IMR-90 (cell line): ENCODE measurements at regions not wholly inside any gene's neighbourhood (a gene's known extent, or its start where the extent isn't known, plus 50 kb on each side); places are given as distances from the start of the nearest gene placed in this dataset.

Experiments used
- ATAC-seq: fragments of 200-7000 bp; cut with Tn5 transposase; 2 replicates; pipeline ENCODE4 v1.9.1; 2020; ENCODE audit warnings: low read depth, mild to moderate bottlenecking, moderate library complexity
- BruUV-seq: library from RNA; stranded (reverse); fragments of 400-500 nt; replicated peaks from 2 replicates; lab custom pipeline; 2021; lab: Mats Ljungman, UMichigan
- CTCF ChIA-PET: fragments of 300-600 bp; formaldehyde crosslinking; extraction: SDS; loops from one replicate; lab custom pipeline; 2021; ENCODE audit warnings: antibody characterized with exemption; lab: Yijun Ruan, JAX
- POLR2A ChIA-PET: fragments of 300-600 bp; sonication (Branson Sonifier 250); formaldehyde crosslinking; loops from one replicate; lab custom pipeline; 2022; ENCODE audit warnings: antibody characterized with exemption; ENCODE audit not compliant: unreplicated experiment; lab: Charles Lee
- DNase-seq: peaks from one replicate; pipeline ENCODE4 v3.0.0; 2013
- H2AFZ ChIP-seq: replicated peaks from 2 replicates; pipeline ENCODE3; 2013; ENCODE audit warnings: low read length, mild to moderate bottlenecking; ENCODE audit not compliant: poor library complexity
- H2AK5ac ChIP-seq: 2 replicates; pipeline ENCODE4 v1.6.1; 2013; ENCODE audit warnings: low read depth, low read length, inconsistent platforms
- H2AK9ac ChIP-seq: replicated peaks from 2 replicates; pipeline ENCODE3; 2013; ENCODE audit warnings: mild to moderate bottlenecking, low read depth, low read length, moderate library complexity; ENCODE audit not compliant: poor library complexity
- H2BK120ac ChIP-seq: 2 replicates; pipeline ENCODE4 v1.6.1; 2013; ENCODE audit warnings: low read depth, low read length, inconsistent platforms
- H2BK15ac ChIP-seq: 3 replicates; pipeline ENCODE4 v1.6.1; 2013; ENCODE audit warnings: low read depth, low read length, inconsistent platforms
- H2BK20ac ChIP-seq: 2 replicates; pipeline ENCODE4 v1.6.1; 2013; ENCODE audit warnings: low read depth, mild to moderate bottlenecking, inconsistent platforms, low read length, moderate library complexity
- H2BK5ac ChIP-seq: 2 replicates; pipeline ENCODE4 v1.6.1; 2013; ENCODE audit warnings: mild to moderate bottlenecking, low read depth, low read length, inconsistent platforms; ENCODE audit not compliant: poor library complexity, severe bottlenecking
- H3K14ac ChIP-seq: replicated peaks from 2 replicates; pipeline ENCODE4 v1.6.1; 2013; ENCODE audit warnings: low read depth, low read length, inconsistent platforms
- H3K18ac ChIP-seq: 2 replicates; pipeline ENCODE4 v1.6.1; 2013; ENCODE audit warnings: low read depth, low read length, control low read depth
- H3K23ac ChIP-seq: 2 replicates; pipeline ENCODE4 v1.6.1; 2013; ENCODE audit warnings: low read depth, low read length, inconsistent platforms
- H3K27ac ChIP-seq: 2 replicates; pipeline ENCODE4 v1.5.1; 2013; ENCODE audit warnings: mild to moderate bottlenecking, control low read depth, low read length; ENCODE audit not compliant: insufficient read depth
- H3K27me3 ChIP-seq: 2 replicates; pipeline ENCODE4 v1.6.1; 2013; ENCODE audit warnings: low read length; ENCODE audit not compliant: control insufficient read depth, insufficient read depth
- H3K36me3 ChIP-seq: 2 replicates; pipeline ENCODE4 v1.6.1; 2013; ENCODE audit warnings: low read length, mixed read lengths; ENCODE audit not compliant: control insufficient read depth, insufficient read depth
- H3K4ac ChIP-seq: 2 replicates; pipeline ENCODE4 v1.6.1; 2013; ENCODE audit warnings: low read depth, low read length, inconsistent platforms
- H3K4me1 ChIP-seq: 2 replicates; pipeline ENCODE4 v1.6.1; 2013; ENCODE audit warnings: low read length, mixed read lengths; ENCODE audit not compliant: control insufficient read depth, insufficient read depth
- H3K4me2 ChIP-seq: 2 replicates; pipeline ENCODE4 v1.6.1; 2013; ENCODE audit warnings: low read depth, mild to moderate bottlenecking, control low read depth, low read length, moderate library complexity
- H3K4me3 ChIP-seq: 2 replicates; pipeline ENCODE4 v1.5.1; 2013; ENCODE audit warnings: low read depth, mild to moderate bottlenecking, control low read depth, low read length, moderate library complexity; ENCODE audit not compliant: insufficient read depth
- H3K56ac ChIP-seq: 2 replicates; pipeline ENCODE4 v1.6.1; 2013; ENCODE audit warnings: low read length, inconsistent platforms; ENCODE audit not compliant: insufficient read depth; ENCODE audit errors: extremely low read depth
- H3K79me1 ChIP-seq, 2 experiments: 2 replicates each; pipeline ENCODE4 v1.6.1; 2013; ENCODE audit warnings: low read length in 2 of 2, inconsistent platforms in 1 of 2, low read depth in 1 of 2
- H3K9ac ChIP-seq: 2 replicates; pipeline ENCODE4 v1.6.1; 2013; ENCODE audit warnings: low read depth, low read length, control low read depth
- H3K9me1 ChIP-seq: 2 replicates; pipeline ENCODE4 v1.6.1; 2013; ENCODE audit warnings: low read length, inconsistent platforms; ENCODE audit not compliant: insufficient read depth
- H3K9me3 ChIP-seq: 2 replicates; pipeline ENCODE4 v1.6.1; 2013; ENCODE audit warnings: low read length; ENCODE audit not compliant: control insufficient read depth, insufficient read depth
- H4K20me1 ChIP-seq: 2 replicates; pipeline ENCODE4 v1.6.1; 2013; ENCODE audit warnings: low read length, inconsistent platforms; ENCODE audit not compliant: insufficient read depth
- H4K5ac ChIP-seq: 2 replicates; pipeline ENCODE4 v1.6.1; 2013; ENCODE audit warnings: mild to moderate bottlenecking, low read depth, low read length, control low read depth
- H4K8ac ChIP-seq, 2 experiments: 2 replicates each; pipeline ENCODE4 v1.6.1; 2013; ENCODE audit warnings: low read depth in 2 of 2, low read length in 2 of 2, control low read depth in 1 of 2, inconsistent platforms in 1 of 2
- H4K91ac ChIP-seq: 2 replicates; pipeline ENCODE4 v1.6.1; 2013; ENCODE audit warnings: low read depth, low read length, inconsistent platforms; ENCODE audit not compliant: insufficient read depth
- BHLHE40 ChIP-seq: fragments of 150-350 bp; IDR thresholded peaks from 2 replicates; pipeline ENCODE4 v1.6.1; 2016; ENCODE audit warnings: mild to moderate bottlenecking, low read depth, low read length
- CEBPB ChIP-seq: IDR thresholded peaks from 2 replicates; pipeline ENCODE4 v1.6.1; 2012; ENCODE audit warnings: low read depth, low read length, improper control_type of control experiment
- CHD1 ChIP-seq: IDR thresholded peaks from 2 replicates; pipeline ENCODE4 v1.6.1; 2012; ENCODE audit warnings: low read depth, low read length, improper control_type of control experiment
- CTCF ChIP-seq: conservative IDR thresholded peaks from 2 replicates; pipeline ENCODE4 v1.5.1; 2012; ENCODE audit warnings: mild to moderate bottlenecking, low read depth, low read length, improper control_type of control experiment
- ELK1 ChIP-seq: fragments of 150-350 bp; IDR thresholded peaks from 2 replicates; pipeline ENCODE4 v1.6.1; 2016; ENCODE audit warnings: low read depth, mild to moderate bottlenecking, low read length, moderate library complexity, borderline replicate concordance
- MAFK ChIP-seq: IDR thresholded peaks from 2 replicates; pipeline ENCODE4 v1.6.1; 2012; ENCODE audit warnings: low read depth, low read length, improper control_type of control experiment
- MAZ ChIP-seq: IDR thresholded peaks from 2 replicates; pipeline ENCODE4 v1.6.1; 2012; ENCODE audit warnings: low read depth, mild to moderate bottlenecking, low read length, improper control_type of control experiment, moderate library complexity, borderline replicate concordance
- MXI1 ChIP-seq: IDR thresholded peaks from 2 replicates; pipeline ENCODE4 v1.6.1; 2012; ENCODE audit warnings: low read depth, mild to moderate bottlenecking, low read length, moderate library complexity, borderline replicate concordance
- POLR2A ChIP-seq: IDR thresholded peaks from 2 replicates; pipeline ENCODE4 v1.6.1; 2012; ENCODE audit warnings: mild to moderate bottlenecking, low read depth, low read length
- RAD21 ChIP-seq: IDR thresholded peaks from 2 replicates; pipeline ENCODE4 v1.6.1; 2012; ENCODE audit warnings: low read length, improper control_type of control experiment
- RCOR1 ChIP-seq: IDR thresholded peaks from 2 replicates; pipeline ENCODE4 v1.6.1; 2012; ENCODE audit warnings: mild to moderate bottlenecking, low read length, improper control_type of control experiment; ENCODE audit not compliant: insufficient replicate concordance
- RFX5 ChIP-seq: IDR thresholded peaks from 2 replicates; pipeline ENCODE4 v1.8.0; 2012; ENCODE audit warnings: low read depth, mild to moderate bottlenecking, low read length, moderate library complexity
- SMC3 ChIP-seq: fragments of 150-350 bp; IDR thresholded peaks from 2 replicates; pipeline ENCODE4 v1.6.1; 2016; ENCODE audit warnings: low read depth, mild to moderate bottlenecking, antibody characterized with exemption, low read length, moderate library complexity
- USF2 ChIP-seq: fragments of 150-350 bp; IDR thresholded peaks from 2 replicates; pipeline ENCODE4 v1.6.1; 2017; ENCODE audit warnings: mild to moderate bottlenecking, antibody characterized with exemption, low read length, low read depth
- WGBS, 2 experiments: methylation state at CpG; one replicate each; pipeline versions ENCODE4 v1.1.5 to v1.1.7; 2013; ENCODE audit warnings: missing lambda C conversion rate in 2 of 2; ENCODE audit not compliant: insufficient read length in 1 of 2; ENCODE audit errors: extremely low coverage in 2 of 2; 5-methylcytosine and 5-hydroxymethylcytosine counted together
- dilution Hi-C: fragments of 300-500 bp; cut with HindIII; formaldehyde crosslinking; loops from one replicate; pipeline ENCODE4 v1.14.3; 2018; ENCODE audit warnings: low sequenced_read_pairs; ENCODE audit not compliant: unreplicated experiment
- in situ Hi-C: fragments of 300-500 bp; cut with MboI; formaldehyde crosslinking; loops from 3 replicates; pipeline ENCODE4 v1.14.3; 2019; ENCODE audit warnings: low sequenced_read_pairs, inconsistent platforms, mixed read lengths
- intact Hi-C: fragments of 100-400 bp; cut with micrococcal nuclease; formaldehyde crosslinking; loops from 2 replicates; pipeline ENCODE4 v1.10.0; 2022

GRCh38 chr1:38289034-38289433 is 242.4 kb upstream of the POU3F1 start:
- no peaks in the 10 kb centered on the region for H4K20me1 ChIP-seq
- DNase-seq (no peak), ATAC-seq (no peak)
- no peak overlapping the region for H2BK5ac ChIP-seq
- no peaks in the 10 kb centered on the region for H3K36me3 ChIP-seq
- no peak overlapping the region for H3K4me2 ChIP-seq
- H2BK120ac ChIP-seq = no peak overlapping the region
- intact Hi-C loops (no loop called here), dilution Hi-C loops (no loop called here), in situ Hi-C loops (no loop called here)
- no peak overlapping the region for H3K27ac ChIP-seq
- peaks cover 3% of the 10 kb centered on the region; the same call in 1 of the 2 replicates for H3K27me3 ChIP-seq
- ChIA-PET CTCF (no interaction called here), POLR2A (no interaction called here)
- H4K91ac ChIP-seq = no peak overlapping the region
- H3K23ac ChIP-seq = no peak overlapping the region
- H3K9me3 ChIP-seq = no peaks in the 10 kb centered on the region
- no TSS peak for BruUV-seq
- H4K5ac ChIP-seq = no peak overlapping the region
- no peak overlapping the region for H3K9ac ChIP-seq
- H3K4me1 ChIP-seq = no peaks in the 10 kb centered on the region
- no peak overlapping the region for H3K56ac ChIP-seq
- H3K9me1 ChIP-seq = no peaks in the 10 kb centered on the region
- no peak for TF ChIP-seq ELK1
- TF ChIP-seq RCOR1 = no peak
- no peak for TF ChIP-seq RFX5
- TF ChIP-seq RAD21 = no peak
- no peak for TF ChIP-seq MAFK
- TF ChIP-seq USF2 = no peak
- TF ChIP-seq CHD1 = no peak
- TF ChIP-seq CTCF = no peak
- no peak for TF ChIP-seq BHLHE40
- TF ChIP-seq MAZ = no peak
- TF ChIP-seq MXI1 = no peak
- TF ChIP-seq POLR2A = no peak
- no peak for TF ChIP-seq SMC3
- no peak for TF ChIP-seq CEBPB
- no peaks in the 10 kb centered on the region for H3K79me1 ChIP-seq
- H3K18ac ChIP-seq = no peak overlapping the region
- H3K4ac ChIP-seq = no peak overlapping the region
- no peak overlapping the region for H2BK15ac ChIP-seq
- no peak overlapping the region for H4K8ac ChIP-seq
- no peak overlapping the region for H2AK9ac ChIP-seq
- H3K14ac ChIP-seq = no peak overlapping the region
- WGBS, 2 experiments = no CpG with 5 or more reads among the region's 1 CpG
- H2AK5ac ChIP-seq = no peak overlapping the region
- no peak overlapping the region for H2BK20ac ChIP-seq
- no peak overlapping the region for H3K4me3 ChIP-seq
- no peak overlapping the region for H2AFZ ChIP-seq
